ENCODE measurements at regions not wholly inside any gene's neighbourhood (a gene's known extent, or its start where the extent isn't known, plus 50 kb on each side); places are given as distances from the start of the nearest gene placed in this dataset.

- no peaks in the 10 kb centered on the region for H3K4me1 Mint-ChIP-seq (ENCODE audit: unreplicated experiment)
- H3K9me3 Mint-ChIP-seq (ENCODE audit: unreplicated experiment) = no peaks in the 10 kb centered on the region
- no peak for TF ChIP-seq CTCF (IDR thresholded peaks at IDR 0.05; ENCODE audit: unreplicated experiment)
- H3K27me3 Mint-ChIP-seq (ENCODE audit: unreplicated experiment) = no peaks in the 10 kb centered on the region
- no peaks in the 10 kb centered on the region for H3K36me3 Mint-ChIP-seq (ENCODE audit: low read depth, unreplicated experiment)
- no peak for DNase-seq (ENCODE audit: low spot score)
- H3K27ac Mint-ChIP-seq (ENCODE audit: unreplicated experiment) = no peak overlapping the region
- no peak overlapping the region for H3K4me3 Mint-ChIP-seq (ENCODE audit: unreplicated experiment)
Observed at GRCh38 chr2:56519806-56520205, 336.0 kb downstream of the CCDC85A start.

- Mint-ChIP-seq H3K36me3 (ENCODE audit: low read depth, unreplicated experiment) (no peaks in the 10 kb centered on the region), H3K9me3 (ENCODE audit: unreplicated experiment) (no peaks in the 10 kb centered on the region), H3K27ac (ENCODE audit: unreplicated experiment) (no peak overlapping the region), H3K27me3 (ENCODE audit: unreplicated experiment) (no peaks in the 10 kb centered on the region), H3K4me1 (ENCODE audit: unreplicated experiment) (no peaks in the 10 kb centered on the region), H3K4me3 (ENCODE audit: unreplicated experiment) (no peak overlapping the region)
- TF ChIP-seq CTCF (IDR thresholded peaks at IDR 0.05; ENCODE audit: unreplicated experiment) = no peak
- no peak for DNase-seq (ENCODE audit: low spot score)
Observed at GRCh38 chr2:56522605-56523089, 338.9 kb downstream of the CCDC85A start.

GRCh38 chr2:56523816-56524215 is 340.0 kb downstream of the CCDC85A start:
- Mint-ChIP-seq H3K27me3 (ENCODE audit: unreplicated experiment) (no peaks in the 10 kb centered on the region), H3K9me3 (ENCODE audit: unreplicated experiment) (no peaks in the 10 kb centered on the region), H3K4me3 (ENCODE audit: unreplicated experiment) (no peak overlapping the region), H3K27ac (ENCODE audit: unreplicated experiment) (no peak overlapping the region), H3K36me3 (ENCODE audit: low read depth, unreplicated experiment) (no peaks in the 10 kb centered on the region), H3K4me1 (ENCODE audit: unreplicated experiment) (no peaks in the 10 kb centered on the region)
- no peak for TF ChIP-seq CTCF (IDR thresholded peaks at IDR 0.05; ENCODE audit: unreplicated experiment)
- DNase-seq (ENCODE audit: low spot score) = no peak

GRCh38 chr2:56531668-56532420 is 348.1 kb downstream of the CCDC85A start:
- H3K36me3 Mint-ChIP-seq (ENCODE audit: low read depth, unreplicated experiment) = no peaks in the 10 kb centered on the region
- TF ChIP-seq CTCF (IDR thresholded peaks at IDR 0.05; ENCODE audit: unreplicated experiment) = no peak
- H3K4me1 Mint-ChIP-seq (ENCODE audit: unreplicated experiment) = no peaks in the 10 kb centered on the region
- no peak for DNase-seq (ENCODE audit: low spot score)
- H3K9me3 Mint-ChIP-seq (ENCODE audit: unreplicated experiment) = no peaks in the 10 kb centered on the region
- H3K27me3 Mint-ChIP-seq (ENCODE audit: unreplicated experiment) = peaks cover 2% of the 10 kb centered on the region
- no peak overlapping the region for H3K27ac Mint-ChIP-seq (ENCODE audit: unreplicated experiment)
- no peak overlapping the region for H3K4me3 Mint-ChIP-seq (ENCODE audit: unreplicated experiment)

- H3K27me3 Mint-ChIP-seq (ENCODE audit: unreplicated experiment) = peaks cover 2% of the 10 kb centered on the region
- DNase-seq (ENCODE audit: low spot score) = no peak
- no peak for TF ChIP-seq CTCF (IDR thresholded peaks at IDR 0.05; ENCODE audit: unreplicated experiment)
- H3K4me1 Mint-ChIP-seq (ENCODE audit: unreplicated experiment) = no peaks in the 10 kb centered on the region
- H3K9me3 Mint-ChIP-seq (ENCODE audit: unreplicated experiment) = no peaks in the 10 kb centered on the region
- no peak overlapping the region for H3K27ac Mint-ChIP-seq (ENCODE audit: unreplicated experiment)
- H3K4me3 Mint-ChIP-seq (ENCODE audit: unreplicated experiment) = no peak overlapping the region
- no peaks in the 10 kb centered on the region for H3K36me3 Mint-ChIP-seq (ENCODE audit: low read depth, unreplicated experiment)
Observed at GRCh38 chr2:56534321-56534720, 350.5 kb downstream of the CCDC85A start.
